Nephron (organoid): ENCODE measurements at regions not wholly inside any gene's neighbourhood (a gene's known extent, or its start where the extent isn't known, plus 50 kb on each side); places are given as distances from the start of the nearest gene placed in this dataset.
A peak's percentile ranks its signal among the peaks of the same experiment; 100 is the strongest.

ENCODE experiments used
- H3K27ac Mint-ChIP-seq, 3 experiments: 2 replicates each; pipeline ENCODE4 v1.8.0; 2020; ENCODE audit warnings: mixed read lengths in 3 of 3, mild to moderate bottlenecking in 2 of 3, moderate library complexity in 1 of 3
- H3K27me3 Mint-ChIP-seq: 2 replicates; pipeline ENCODE4 v1.8.0; 2021; ENCODE audit warnings: low read depth, mild to moderate bottlenecking, moderate library complexity, mixed read lengths
- H3K36me3 Mint-ChIP-seq: 2 replicates; pipeline ENCODE4 v1.8.0; 2020; ENCODE audit warnings: low read depth, mixed read lengths
- H3K4me1 Mint-ChIP-seq: 2 replicates; pipeline ENCODE4 v1.8.0; 2020; ENCODE audit warnings: mixed read lengths
- H3K4me3 Mint-ChIP-seq, 3 experiments: 2 replicates each; pipeline ENCODE4 v1.8.0; 2020; ENCODE audit warnings: mild to moderate bottlenecking in 3 of 3, mixed read lengths in 3 of 3, moderate library complexity in 2 of 3
- H3K9me3 Mint-ChIP-seq: 2 replicates; pipeline ENCODE4 v1.8.0; 2020; ENCODE audit warnings: mixed read lengths
- CTCF ChIP-seq, 3 experiments: fragments of 200-600 bp; sonication (generic); IDR thresholded peaks; one replicate each; pipeline ENCODE4 v1.5.0; 2021; ENCODE audit warnings: antibody characterized with exemption in 3 of 3; ENCODE audit not compliant: unreplicated experiment in 3 of 3

GRCh38 chr10:130234171-130234965 is 98.2 kb downstream of the GLRX3 start:
- no peaks in the 10 kb centered on the region for H3K4me1 Mint-ChIP-seq
- TF ChIP-seq CTCF (IDR thresholded peaks at IDR 0.05; ENCODE audit: unreplicated experiment in 3 of 3) = no peak
- peaks cover 11% of the 10 kb centered on the region for H3K27me3 Mint-ChIP-seq
- H3K9me3 Mint-ChIP-seq = peaks cover 14% of the 10 kb centered on the region
- H3K36me3 Mint-ChIP-seq = no peaks in the 10 kb centered on the region
- no peak overlapping the region for H3K27ac Mint-ChIP-seq
- H3K4me3 Mint-ChIP-seq = no peak overlapping the region

- Mint-ChIP-seq H3K27me3 (peaks cover 11% of the 10 kb centered on the region), H3K27ac (no peak overlapping the region), H3K4me3 (no peak overlapping the region)
Observed at GRCh38 chr10:130236711-130237110, 100.5 kb downstream of the GLRX3 start.

GRCh38 chr10:130240409-130240808 is 104.2 kb downstream of the GLRX3 start:
- Mint-ChIP-seq H3K27me3 (peaks cover 20% of the 10 kb centered on the region), H3K9me3 (peaks cover 42% of the 10 kb centered on the region), H3K36me3 (no peaks in the 10 kb centered on the region), H3K4me1 (peaks cover 18% of the 10 kb centered on the region), H3K27ac (no peak overlapping the region), H3K4me3 (no peak overlapping the region)
- no peak for TF ChIP-seq CTCF (IDR thresholded peaks at IDR 0.05; ENCODE audit: unreplicated experiment in 3 of 3)

More at GRCh38 chr10:130236711-130237110, 100.5 kb downstream of the GLRX3 start:
- Mint-ChIP-seq H3K9me3 (peaks cover 28% of the 10 kb centered on the region), H3K36me3 (no peaks in the 10 kb centered on the region), H3K4me1 (peaks cover 3% of the 10 kb centered on the region)
- no peak for TF ChIP-seq CTCF (IDR thresholded peaks at IDR 0.05; ENCODE audit: unreplicated experiment in 3 of 3)

- peaks cover 40% of the 10 kb centered on the region for H3K9me3 Mint-ChIP-seq
- H3K36me3 Mint-ChIP-seq = no peaks in the 10 kb centered on the region
- no peak overlapping the region for H3K4me3 Mint-ChIP-seq
- H3K27ac Mint-ChIP-seq = peak overlapping the region in 1 of 3 experiments; percentile 47
- H3K27me3 Mint-ChIP-seq = peaks cover 25% of the 10 kb centered on the region
- H3K4me1 Mint-ChIP-seq = peaks cover 18% of the 10 kb centered on the region
- TF ChIP-seq CTCF (IDR thresholded peaks at IDR 0.05; ENCODE audit: unreplicated experiment in 3 of 3) = no peak
Observed at GRCh38 chr10:130242513-130242912, 106.3 kb downstream of the GLRX3 start.

GRCh38 chr10:130243015-130243414 is 106.8 kb downstream of the GLRX3 start:
- Mint-ChIP-seq H3K4me1 (peaks cover 18% of the 10 kb centered on the region), H3K9me3 (peaks cover 40% of the 10 kb centered on the region), H3K27me3 (peaks cover 25% of the 10 kb centered on the region), H3K36me3 (no peaks in the 10 kb centered on the region), H3K27ac (no peak overlapping the region), H3K4me3 (no peak overlapping the region)
- no peak for TF ChIP-seq CTCF (IDR thresholded peaks at IDR 0.05; ENCODE audit: unreplicated experiment in 3 of 3)
